Astrocyte (in vitro differentiated cells and primary cell): ENCODE measurements at regions not wholly inside any gene's neighbourhood (a gene's known extent, or its start where the extent isn't known, plus 50 kb on each side); places are given as distances from the start of the nearest gene placed in this dataset.
"Not testable (repeated sequence)": the region's sequence is repeated elsewhere in the genome, so short reads cannot be mapped to it uniquely, and the experiment has no call there.

Experiments used
- EZH2 ChIP-seq: IDR thresholded peaks from 2 replicates; pipeline ENCODE4 v1.6.1; 2012; ENCODE audit warnings: mild to moderate bottlenecking, low read length, inconsistent platforms; ENCODE audit not compliant: insufficient read depth
- TF ChIP-seq, protein P1 (sequence below): IDR thresholded peaks from 2 replicates; pipeline ENCODE4 v1.5.1; 2011; ENCODE audit warnings: low read depth, mild to moderate bottlenecking, inconsistent platforms, low read length, moderate library complexity; ENCODE audit not compliant: insufficient read depth

DNA sequence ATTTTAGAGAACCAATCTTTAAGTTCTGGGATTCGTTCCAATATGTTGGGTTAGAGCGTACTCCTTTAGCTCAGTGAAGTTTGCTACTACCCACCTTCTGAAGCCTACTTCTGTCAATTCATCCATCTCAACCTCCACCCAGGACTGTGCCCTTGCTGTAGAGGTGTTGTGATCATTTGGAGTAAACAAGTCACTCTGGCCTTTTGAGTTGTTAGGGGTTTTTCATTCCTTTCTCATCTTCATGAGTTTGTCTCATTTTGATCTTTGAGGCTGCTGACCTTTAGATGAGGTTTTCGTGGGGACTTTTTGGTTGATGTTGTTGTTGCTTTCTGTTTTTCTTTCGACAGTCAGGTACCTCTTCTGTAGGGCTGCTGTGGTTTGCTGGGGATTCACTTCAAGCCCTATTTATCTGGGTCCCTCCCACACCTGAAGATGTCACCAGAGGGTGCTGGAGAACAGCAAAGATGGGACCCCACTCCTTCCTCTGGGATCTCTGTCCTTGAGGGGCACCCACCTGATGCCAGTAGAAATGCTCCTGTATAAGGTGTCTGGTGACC, 158.4 kb downstream of the ANKRD36B start:
- TF ChIP-seq, protein P1, sequence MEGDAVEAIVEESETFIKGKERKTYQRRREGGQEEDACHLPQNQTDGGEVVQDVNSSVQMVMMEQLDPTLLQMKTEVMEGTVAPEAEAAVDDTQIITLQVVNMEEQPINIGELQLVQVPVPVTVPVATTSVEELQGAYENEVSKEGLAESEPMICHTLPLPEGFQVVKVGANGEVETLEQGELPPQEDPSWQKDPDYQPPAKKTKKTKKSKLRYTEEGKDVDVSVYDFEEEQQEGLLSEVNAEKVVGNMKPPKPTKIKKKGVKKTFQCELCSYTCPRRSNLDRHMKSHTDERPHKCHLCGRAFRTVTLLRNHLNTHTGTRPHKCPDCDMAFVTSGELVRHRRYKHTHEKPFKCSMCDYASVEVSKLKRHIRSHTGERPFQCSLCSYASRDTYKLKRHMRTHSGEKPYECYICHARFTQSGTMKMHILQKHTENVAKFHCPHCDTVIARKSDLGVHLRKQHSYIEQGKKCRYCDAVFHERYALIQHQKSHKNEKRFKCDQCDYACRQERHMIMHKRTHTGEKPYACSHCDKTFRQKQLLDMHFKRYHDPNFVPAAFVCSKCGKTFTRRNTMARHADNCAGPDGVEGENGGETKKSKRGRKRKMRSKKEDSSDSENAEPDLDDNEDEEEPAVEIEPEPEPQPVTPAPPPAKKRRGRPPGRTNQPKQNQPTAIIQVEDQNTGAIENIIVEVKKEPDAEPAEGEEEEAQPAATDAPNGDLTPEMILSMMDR: not testable (repeated sequence)
- not testable (repeated sequence) for TF ChIP-seq EZH2
